HFFc6 (cell line): ENCODE measurements at regions not wholly inside any gene's neighbourhood (a gene's known extent, or its start where the extent isn't known, plus 50 kb on each side); places are given as distances from the start of the nearest gene placed in this dataset.

ENCODE experiments used
- DNase-seq: peaks from one replicate; pipeline ENCODE4 v3.0.0-alpha.2; 2018
- H3K27ac Mint-ChIP-seq: 2 replicates; pipeline ENCODE4 v1.8.0; 2020; ENCODE audit warnings: mild to moderate bottlenecking, mixed read lengths
- H3K27me3 Mint-ChIP-seq: 2 replicates; pipeline ENCODE4 v1.8.0; 2021; ENCODE audit warnings: mild to moderate bottlenecking, moderate library complexity, mixed read lengths; ENCODE audit not compliant: insufficient read depth
- H3K36me3 Mint-ChIP-seq: 2 replicates; pipeline ENCODE4 v1.8.0; 2021; ENCODE audit warnings: low read depth, mixed read lengths
- H3K4me1 Mint-ChIP-seq: 2 replicates; pipeline ENCODE4 v1.8.0; 2020; ENCODE audit warnings: low read depth, mixed read lengths
- H3K4me3 Mint-ChIP-seq: 2 replicates; pipeline ENCODE4 v1.8.0; 2020; ENCODE audit warnings: mild to moderate bottlenecking, moderate library complexity, mixed read lengths
- H3K9me3 Mint-ChIP-seq: 2 replicates; pipeline ENCODE4 v1.8.0; 2020; ENCODE audit warnings: mild to moderate bottlenecking, mixed read lengths
- TF ChIP-seq, protein P1 (sequence below): fragments of 200-600 bp; sonication (generic); IDR thresholded peaks from 2 replicates; pipeline ENCODE4 v1.5.0; 2021; ENCODE audit warnings: antibody characterized with exemption, mild to moderate bottlenecking

DNA sequence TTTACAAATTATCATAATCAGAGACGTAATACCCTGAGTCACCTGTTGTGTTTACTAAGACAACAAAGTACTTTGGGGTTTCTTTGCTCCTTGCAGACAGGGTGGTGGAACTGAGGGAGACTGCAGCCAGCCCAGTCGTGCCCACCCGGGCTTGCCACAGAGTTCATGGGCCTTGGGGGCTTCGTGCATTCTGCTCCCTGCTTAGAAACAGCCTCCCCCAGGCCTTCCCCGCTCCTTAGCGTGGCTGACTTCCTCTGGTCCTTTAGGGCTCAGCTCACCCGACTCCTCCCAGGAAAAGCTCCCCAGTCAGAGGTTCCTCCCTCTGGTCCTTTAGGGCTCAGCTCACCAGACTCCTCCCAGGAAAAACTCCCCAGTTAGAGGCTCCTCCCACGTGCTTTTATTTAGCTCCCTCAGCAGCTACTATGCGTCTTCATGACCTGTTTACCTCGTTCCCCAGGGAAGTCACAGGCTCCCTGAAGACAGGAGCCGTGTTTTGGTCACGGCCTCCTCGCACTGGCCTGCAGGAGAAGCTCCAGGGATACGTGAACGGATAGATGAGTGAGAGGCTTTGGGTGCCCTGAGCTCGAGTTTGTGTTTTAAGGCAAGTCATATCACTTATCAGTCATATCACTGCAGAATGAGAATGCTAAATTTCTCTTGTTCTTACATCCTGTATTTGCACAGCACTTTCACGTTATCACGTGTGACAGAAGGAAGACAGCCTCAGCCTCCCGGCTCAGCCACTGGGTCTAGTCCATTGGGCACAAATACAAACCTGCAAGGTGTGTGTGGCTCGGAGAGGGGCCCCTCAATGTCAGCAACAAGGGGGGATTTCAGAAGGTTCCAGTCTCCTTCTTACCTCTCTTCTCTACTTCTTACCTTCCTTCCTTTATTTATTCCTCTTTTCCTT lies 52.7 kb upstream of the VIPR2 start:
- Mint-ChIP-seq H3K27ac (no peak overlapping the region), H3K9me3 (peaks cover 44% of the 10 kb centered on the region), H3K4me1 (no peaks in the 10 kb centered on the region), H3K27me3 (no peaks in the 10 kb centered on the region), H3K4me3 (no peak overlapping the region), H3K36me3 (no peaks in the 10 kb centered on the region)
- DNase-seq = no peak
- TF ChIP-seq, protein P1, sequence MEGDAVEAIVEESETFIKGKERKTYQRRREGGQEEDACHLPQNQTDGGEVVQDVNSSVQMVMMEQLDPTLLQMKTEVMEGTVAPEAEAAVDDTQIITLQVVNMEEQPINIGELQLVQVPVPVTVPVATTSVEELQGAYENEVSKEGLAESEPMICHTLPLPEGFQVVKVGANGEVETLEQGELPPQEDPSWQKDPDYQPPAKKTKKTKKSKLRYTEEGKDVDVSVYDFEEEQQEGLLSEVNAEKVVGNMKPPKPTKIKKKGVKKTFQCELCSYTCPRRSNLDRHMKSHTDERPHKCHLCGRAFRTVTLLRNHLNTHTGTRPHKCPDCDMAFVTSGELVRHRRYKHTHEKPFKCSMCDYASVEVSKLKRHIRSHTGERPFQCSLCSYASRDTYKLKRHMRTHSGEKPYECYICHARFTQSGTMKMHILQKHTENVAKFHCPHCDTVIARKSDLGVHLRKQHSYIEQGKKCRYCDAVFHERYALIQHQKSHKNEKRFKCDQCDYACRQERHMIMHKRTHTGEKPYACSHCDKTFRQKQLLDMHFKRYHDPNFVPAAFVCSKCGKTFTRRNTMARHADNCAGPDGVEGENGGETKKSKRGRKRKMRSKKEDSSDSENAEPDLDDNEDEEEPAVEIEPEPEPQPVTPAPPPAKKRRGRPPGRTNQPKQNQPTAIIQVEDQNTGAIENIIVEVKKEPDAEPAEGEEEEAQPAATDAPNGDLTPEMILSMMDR = no peak

DNA sequence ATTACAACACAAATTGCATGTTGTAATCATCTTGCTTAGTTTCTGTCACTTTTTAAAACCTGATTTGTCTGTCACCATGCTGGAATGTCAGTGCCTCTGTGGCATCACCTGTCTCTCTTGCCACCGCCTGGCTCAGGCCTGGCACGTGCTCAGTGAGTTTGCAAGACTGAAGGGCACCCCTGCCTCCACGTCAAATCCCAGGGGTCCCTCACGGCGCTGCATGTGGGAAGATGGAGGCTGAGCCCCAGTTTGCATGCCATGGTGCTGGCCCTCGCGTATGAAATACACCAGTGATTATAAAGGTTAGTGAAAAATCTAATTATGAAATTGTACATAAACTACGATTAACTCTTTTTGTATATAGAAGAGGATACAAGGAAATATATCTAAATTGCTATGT lies 51.9 kb upstream of the VIPR2 start:
- Mint-ChIP-seq H3K27ac (no peak overlapping the region), H3K9me3 (peaks cover 43% of the 10 kb centered on the region), H3K4me1 (no peaks in the 10 kb centered on the region), H3K27me3 (no peaks in the 10 kb centered on the region), H3K4me3 (no peak overlapping the region), H3K36me3 (no peaks in the 10 kb centered on the region)
- TF ChIP-seq, protein P1 = no peak
- no peak for DNase-seq

DNA sequence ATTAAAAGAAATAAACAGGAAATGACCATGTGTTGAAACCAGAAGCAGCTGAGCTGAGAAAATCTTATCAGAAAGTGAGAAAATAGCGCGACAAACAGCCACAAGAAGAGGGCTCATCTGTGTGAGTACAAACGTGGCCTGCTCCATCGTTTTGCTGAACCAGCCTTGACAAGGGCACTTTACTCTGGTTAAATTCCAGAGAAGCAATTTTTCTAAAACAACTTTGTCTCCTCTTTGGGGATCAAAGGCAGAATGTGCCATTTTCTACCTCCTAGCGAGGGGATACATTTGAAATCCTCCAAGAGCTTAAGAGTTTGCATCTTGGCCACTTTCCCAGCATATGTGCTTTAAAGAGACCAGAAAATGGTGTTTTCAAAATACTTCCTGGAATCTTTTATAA lies 51.3 kb upstream of the VIPR2 start:
- Mint-ChIP-seq H3K36me3 (no peaks in the 10 kb centered on the region), H3K27me3 (no peaks in the 10 kb centered on the region), H3K27ac (no peak overlapping the region), H3K4me1 (no peaks in the 10 kb centered on the region), H3K9me3 (peaks cover 39% of the 10 kb centered on the region), H3K4me3 (no peak overlapping the region)
- no peak for DNase-seq
- TF ChIP-seq, protein P1 = no peak
